GM19395 (cell line): ENCODE measurements at regions not wholly inside any gene's neighbourhood (a gene's known extent, or its start where the extent isn't known, plus 50 kb on each side); places are given as distances from the start of the nearest gene placed in this dataset.

Source experiments
- ATAC-seq: cut with Tn5 transposase; IDR thresholded peaks from one replicate; pipeline ENCODE4 v1.9.1; 2021; ENCODE audit warnings: mild to moderate bottlenecking, moderate library complexity; ENCODE audit not compliant: unreplicated experiment

DNA sequence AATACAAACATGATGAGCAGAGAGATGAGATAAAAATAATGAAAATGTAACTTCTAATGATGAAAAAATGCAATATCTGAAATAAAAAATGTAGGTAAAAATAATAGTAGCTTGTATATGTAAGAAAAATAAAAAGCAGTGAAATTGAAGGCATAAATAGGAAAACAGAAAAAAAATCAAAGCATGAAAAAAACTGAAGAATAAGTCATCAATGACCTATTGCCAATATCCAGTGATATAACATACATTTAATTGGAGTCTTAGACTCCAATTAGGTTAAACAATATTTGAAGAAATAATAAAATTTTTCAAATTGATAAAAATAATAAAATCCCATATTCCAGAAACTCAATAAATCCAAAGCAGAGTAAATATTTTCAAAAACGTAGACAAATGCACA is 114.0 kb upstream of the HDGFL1 start:
- no peak for ATAC-seq

DNA sequence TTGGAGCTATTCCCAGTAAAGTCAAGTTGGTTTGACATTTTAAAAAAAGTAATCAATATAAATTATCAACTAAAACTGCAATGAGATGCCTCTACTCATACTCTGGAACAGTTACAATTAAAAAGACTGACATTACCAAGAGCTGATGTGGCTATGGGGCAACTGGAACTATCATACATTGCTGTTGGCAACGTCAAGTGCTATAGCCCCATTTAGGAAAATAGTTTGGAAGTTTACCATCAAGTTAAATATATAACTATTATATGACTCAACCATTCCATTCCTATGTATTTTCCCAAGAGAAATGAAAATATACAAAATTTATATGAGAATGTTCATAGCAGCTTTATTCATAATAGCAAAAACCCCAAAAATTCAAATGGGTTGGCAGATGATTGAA is 111.4 kb upstream of the HDGFL1 start:
- ATAC-seq: no peak

DNA sequence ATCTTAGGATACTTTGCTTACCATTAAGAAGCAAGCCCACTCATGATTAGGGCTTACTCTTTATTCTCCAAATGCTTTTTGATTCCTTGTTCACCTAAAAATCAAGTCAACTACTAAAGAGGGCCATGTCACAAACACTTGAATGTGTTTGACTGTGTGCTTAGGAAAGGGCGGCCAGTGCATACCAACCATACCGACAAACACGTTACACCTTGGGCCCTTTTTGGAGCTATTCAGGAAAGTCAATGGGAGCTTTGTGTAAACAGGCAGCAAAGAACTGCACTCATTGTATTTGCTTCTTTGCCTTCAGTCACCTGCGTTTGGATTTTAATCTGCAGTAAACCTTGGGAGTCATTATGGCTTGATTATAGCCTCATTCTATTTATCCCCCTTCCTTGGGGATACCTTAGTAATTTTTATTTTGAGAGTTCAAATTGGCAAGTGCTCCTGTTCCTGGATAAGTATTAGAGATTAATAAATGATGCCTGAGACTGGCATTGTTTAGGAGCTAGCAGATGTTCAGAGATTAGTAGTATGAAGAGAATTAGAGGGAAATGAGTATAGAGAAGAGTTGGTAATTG is 102.6 kb upstream of the HDGFL1 start:
- no peak for ATAC-seq

DNA sequence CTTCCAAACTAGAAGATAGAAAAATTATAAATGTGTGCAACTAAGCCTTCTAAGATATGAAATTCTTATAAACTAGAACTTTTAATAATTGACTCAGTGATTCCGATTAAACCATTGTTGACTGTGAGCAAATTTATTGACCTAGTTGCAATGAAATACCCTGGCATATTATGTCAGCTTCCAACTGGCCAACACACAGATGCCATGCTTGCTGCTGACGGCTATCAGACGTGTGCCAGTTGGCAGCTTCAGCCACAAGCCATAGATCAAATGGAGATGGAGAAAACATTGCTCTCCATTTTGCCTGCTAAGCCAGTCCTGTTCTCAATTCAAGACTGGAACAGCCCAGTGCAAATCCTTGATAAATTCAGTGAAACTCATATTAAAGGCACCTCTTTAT is 101.7 kb upstream of the HDGFL1 start:
- no peak for ATAC-seq

DNA sequence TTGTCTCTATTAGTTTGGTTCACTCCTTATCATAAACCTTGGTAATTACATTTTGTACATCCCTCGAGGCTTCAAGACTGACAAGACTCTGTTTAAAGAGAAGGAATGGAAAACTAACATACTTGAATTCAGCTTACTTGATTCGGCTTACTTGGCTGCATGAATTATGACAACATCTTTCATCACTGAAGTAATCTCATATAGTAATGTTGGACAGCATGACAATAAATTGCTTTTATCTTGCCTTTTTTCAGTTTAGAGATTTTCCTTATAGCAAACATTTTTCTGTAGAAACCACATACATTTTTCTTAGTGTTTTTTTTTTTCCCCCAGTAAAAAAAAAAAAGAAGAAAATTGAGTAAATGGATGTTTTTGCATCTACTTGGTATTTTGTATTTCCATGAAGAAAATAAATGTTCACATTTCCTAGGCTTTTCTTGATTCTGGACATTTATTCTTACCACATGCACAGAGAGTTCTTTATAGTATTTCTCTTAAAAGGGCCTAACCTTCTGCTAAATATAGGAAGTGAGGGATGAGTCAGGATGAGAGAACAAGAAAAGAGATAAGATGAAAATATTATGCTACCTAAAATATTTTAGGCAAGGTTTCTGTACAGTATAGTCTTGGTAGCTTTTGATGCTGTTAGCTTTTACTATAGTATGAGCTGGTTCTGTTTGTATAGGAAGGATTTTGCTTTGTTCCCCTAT is 101.0 kb upstream of the HDGFL1 start:
- no peak for ATAC-seq

DNA sequence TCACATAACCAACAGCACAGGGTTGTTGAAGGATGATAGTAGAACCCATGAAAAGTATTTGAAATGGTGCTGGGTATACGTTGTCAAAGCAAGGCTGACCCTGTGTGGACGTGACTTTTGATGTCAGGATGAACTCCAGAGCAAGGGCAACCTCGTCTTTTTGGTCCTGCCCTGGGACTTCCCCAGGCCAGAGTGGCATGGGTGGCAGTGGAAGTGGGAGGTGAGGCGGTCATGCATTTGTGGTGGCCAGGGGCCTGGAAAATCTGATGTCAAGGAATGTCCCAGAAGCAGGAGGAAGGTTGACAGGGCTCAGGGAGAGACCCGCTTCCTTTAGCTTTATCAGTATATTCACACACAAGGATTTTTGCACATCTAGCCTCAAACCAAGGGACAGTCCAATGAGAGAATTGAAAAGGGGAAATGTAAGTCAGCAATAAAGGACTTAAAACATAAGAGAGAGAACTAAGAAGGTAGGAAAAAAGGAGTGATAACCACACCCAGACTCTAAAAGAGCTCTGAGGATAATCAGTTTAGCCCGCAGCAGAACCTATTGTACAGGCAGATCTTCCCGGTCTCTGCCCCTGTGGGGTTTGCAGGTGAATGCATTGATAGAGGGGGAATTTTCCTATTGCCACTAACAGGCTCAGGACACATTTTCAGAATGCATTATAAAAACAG is 98.8 kb upstream of the HDGFL1 start:
- ATAC-seq: no peak

DNA sequence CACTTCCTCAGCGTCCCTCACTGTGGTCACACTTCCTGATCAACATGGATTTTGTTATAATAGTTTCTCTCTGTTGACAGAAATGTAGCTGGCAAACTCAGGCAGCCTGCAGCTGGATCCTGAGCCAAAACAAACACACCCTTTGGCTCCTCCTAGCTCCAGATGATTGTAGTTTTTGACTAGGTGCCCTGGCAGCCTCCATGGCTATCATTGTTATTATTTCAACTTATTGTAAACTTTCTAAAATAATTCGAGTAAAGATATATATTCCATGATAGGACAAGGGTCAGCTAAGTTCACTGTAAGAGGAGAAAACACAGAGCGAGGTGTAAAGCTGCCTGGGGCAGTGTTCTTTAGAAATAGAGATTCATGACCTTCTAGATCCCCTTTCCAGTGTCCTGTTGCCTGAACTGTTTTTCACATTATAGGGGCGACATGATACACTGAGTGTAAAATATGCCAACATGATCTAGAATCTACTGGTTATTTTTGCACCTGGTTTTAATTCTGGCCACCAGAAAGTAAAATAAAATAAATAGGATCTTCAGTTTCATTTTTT is 98.2 kb upstream of the HDGFL1 start:
- no peak for ATAC-seq

DNA sequence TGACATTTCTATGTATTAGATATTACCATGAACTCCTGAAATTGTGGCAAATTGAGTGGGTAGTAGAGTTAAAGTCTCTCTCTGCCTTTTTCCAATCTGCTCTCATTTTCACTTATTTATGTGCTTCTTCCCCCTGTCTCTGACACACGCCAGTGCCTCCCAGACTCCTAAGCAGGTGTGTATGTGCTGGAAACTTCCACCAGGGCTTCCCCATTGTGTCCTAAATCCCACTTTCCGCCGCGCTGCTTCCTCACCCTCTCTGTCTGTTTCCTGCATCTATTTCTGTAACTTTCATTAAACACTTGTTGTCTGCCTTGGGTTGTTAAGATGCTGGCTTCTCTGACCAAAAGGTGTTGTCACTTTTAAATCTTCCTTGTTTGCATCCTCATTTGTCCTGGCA is 97.6 kb upstream of the HDGFL1 start:
- no peak for ATAC-seq

DNA sequence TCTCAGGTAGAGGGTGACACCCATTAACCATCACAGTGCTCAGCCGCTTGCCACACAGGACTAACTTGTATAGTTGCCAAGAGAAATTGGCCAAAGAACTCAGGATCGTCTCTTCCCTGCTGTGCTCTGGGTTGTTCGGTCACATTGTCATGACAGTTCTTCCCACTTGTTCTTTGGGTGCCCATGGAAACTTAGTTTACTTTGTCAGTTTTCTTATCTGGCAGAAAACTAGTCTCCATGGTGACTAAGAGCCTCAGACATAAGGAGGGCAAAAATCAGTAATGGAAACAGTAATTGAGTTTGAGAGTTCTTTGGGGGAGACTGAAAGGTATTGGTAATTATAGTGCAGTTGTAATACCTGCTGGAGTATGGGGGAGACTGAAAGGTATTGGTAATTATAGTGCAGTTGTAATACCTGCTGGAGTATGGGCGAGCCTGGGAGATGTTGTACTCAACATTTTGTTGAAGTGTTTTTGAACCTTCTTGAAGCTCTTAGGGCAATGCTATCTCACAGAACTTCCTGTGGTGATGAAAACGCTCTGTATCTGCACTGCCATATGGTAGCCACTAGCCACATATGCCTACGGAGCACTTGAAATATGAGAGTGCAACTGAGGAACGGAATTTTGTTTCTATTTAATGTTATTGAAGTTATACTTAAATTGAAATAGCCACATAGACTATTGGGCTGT is 95.2 kb upstream of the HDGFL1 start:
- no peak for ATAC-seq

DNA sequence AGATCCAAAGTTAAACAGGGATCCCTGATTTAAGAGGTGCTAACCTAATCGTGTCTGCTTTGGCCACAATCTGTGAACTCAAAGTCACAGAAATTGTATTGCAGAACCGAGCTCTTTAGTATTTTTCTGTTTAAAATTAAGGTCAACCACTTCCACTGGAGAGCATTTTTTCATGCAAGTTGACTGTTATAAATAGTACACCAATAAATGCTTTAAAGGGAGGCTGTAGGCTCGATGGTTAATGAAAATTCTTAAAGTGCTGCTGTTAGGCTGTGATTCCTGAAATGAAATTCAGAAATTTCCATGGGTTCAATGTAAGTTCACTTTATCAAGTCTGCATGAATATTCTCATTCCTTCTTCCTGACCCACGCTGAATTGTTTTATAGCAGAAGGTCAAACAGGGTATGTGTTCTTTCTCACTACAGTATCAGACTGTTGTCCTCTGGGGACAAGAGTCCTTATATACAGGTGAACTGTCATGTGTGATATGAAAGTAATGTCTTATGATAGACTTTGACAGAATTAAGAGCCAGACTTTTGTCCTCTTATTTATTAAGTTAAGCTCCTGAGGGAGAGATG is 92.5 kb upstream of the HDGFL1 start:
- ATAC-seq: no peak

DNA sequence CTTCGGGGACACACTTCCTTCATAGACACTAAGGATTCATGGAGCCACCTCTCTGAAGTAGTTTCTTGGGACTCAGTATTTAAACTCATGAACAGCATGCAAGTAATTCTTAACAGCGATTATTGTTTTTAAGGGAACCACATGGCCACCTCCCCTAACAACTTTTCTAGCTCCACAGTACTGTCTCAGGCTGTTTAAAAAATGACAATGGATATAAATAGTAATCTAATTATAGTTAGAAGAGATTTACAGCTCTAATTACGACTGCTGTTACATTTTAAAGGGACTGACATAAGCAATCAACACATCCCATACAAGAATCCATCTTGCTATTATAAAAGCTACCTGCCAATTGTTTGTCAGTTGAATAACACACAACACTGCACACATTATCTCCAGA is 72.1 kb upstream of the HDGFL1 start:
- no peak for ATAC-seq

DNA sequence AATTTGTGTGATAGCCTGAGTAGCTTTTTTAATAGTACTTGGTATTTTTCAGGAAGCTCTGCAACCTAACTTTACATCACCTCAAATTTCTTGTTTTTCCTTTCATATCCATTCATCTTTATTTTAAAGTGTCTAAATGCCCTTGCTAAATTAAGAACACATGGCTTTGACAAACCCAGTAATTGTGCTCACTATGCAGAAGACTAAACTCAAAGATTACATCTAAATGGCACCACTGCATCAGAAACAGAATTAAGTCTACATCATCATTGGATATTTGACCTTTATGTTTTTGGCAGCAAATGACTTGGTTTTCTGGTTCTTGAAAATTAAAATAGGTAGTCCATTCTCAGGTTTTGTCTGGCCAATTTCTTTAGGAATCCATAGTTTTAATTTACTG is 69.6 kb upstream of the HDGFL1 start:
- ATAC-seq: no peak

DNA sequence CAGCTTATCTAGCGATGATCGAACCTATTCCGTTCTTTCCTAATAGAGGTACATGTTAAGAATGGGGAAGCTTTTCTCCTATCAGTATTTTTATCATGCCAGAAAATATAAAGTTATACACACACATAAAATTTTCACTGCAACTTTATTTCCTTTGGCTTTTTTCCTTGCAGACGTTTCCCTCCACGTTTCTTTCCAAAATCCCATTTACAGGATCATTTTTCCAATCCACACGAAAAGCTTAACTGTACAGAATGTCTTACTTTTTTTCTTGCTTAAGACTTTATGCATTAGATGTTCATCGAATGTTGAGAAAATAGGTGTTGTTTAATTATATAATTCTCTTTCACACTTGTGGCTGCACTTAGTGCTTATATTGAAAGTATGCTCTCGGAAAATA is 62.9 kb upstream of the HDGFL1 start:
- ATAC-seq: no peak

DNA sequence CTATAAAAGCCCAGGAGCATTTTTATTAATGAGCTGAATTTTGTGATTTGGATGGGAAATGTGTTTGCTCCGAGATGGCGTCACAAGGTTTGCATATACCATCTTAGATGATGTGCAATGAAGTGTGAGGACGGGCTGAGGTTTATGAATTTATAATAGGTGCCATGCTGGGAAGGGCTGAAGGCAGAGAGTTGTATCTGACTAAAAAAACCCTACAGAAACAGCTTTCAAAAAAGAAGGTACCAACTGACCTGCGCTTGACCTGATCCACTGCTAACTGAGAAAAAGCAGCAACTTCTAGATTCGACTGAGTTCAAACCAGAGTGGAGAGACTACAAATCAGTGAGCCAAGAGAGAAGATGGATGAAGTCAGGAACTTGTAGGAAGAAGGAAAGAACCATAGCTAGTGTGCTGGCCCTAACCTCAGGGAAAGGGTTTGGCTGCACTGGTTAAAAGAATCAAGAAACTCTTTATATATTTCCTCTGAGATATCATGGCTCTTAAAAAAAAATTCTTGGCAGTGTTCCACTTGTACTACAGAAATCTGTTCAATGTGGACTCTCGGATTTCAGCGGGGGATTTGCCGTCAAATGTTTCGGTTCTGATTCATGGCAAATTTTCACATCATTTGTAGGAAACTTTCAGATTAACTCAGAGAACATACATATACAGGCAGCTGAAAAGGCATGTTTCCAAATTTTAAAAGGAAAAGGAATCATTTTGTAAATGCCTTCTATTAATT is 56.5 kb upstream of the HDGFL1 start:
- no peak for ATAC-seq

DNA sequence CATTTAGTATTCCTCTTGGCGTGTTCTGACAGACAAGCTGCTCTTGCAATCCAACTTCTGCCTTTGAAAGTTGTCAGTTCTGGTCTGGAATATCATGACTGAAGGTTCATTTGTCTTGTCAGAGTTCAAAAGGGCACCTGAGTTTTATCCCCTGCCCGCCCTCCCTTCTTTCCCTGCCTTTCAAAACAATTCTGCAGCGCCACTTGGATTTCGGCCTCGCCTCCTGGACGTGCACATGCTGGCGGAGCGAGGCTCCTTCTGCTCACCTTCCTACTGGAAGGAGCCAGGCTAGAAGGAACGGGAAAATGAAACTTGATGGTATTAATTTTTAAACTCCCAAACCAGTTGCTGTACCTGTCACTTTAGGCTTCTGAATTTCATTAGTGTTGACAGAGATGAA is 55.7 kb upstream of the HDGFL1 start:
- ATAC-seq: no peak

DNA sequence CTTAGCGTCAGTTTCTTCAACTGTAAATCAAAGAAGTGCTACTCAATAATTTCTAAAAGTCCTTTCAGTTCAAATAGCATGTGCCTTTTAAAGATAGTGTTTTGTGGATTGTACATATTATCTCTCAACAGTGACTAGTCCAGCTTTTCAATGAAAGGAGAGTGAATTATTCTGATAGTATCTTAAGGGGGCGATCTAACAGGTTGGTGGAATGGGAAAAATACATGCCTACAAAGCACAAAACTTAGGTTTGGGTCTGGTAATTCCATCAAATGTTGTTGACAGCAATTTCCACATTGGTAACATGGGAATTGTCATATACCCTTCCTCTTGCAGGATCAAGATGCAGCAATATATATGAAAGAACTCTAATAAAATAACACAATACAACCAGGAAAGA is 50.1 kb upstream of the HDGFL1 start:
- ATAC-seq: no peak
